HuH-7 (cell line): ENCODE measurements at regions not wholly inside any gene's neighbourhood (a gene's known extent, or its start where the extent isn't known, plus 50 kb on each side); places are given as distances from the start of the nearest gene placed in this dataset.
"Not testable (repeated sequence)": the region's sequence is repeated elsewhere in the genome, so short reads cannot be mapped to it uniquely, and the experiment has no call there.

ENCODE experiments used
- DNase-seq: peaks from one replicate; pipeline ENCODE4 v3.0.0; 2011; ENCODE audit warnings: low spot score

DNA sequence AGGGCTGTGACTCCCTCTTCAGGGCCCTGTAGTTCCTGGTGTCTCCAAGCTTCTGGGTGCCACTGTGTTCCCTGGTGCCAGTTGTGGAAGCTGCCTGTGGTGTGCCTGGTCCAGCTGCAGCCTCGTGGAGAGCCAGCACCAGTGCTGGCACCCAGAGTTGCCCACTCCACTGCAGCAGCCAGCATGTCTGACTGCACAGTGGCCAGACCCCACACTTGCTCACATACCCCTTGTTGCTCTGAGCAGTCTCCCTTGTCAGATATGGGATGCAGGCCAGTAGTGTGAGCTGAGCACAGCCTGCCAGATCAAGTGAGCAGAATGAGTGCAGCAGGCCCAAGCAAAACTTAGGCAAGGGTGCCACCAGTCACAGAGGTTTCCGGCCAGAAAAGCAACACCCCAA lies 108.6 kb downstream of the ZMAT1 start:
- no peak for DNase-seq

GRCh38 chrX:101817739-101818138 lies 114.1 kb downstream of the ZMAT1 start:
- DNase-seq: not testable (repeated sequence)

DNA sequence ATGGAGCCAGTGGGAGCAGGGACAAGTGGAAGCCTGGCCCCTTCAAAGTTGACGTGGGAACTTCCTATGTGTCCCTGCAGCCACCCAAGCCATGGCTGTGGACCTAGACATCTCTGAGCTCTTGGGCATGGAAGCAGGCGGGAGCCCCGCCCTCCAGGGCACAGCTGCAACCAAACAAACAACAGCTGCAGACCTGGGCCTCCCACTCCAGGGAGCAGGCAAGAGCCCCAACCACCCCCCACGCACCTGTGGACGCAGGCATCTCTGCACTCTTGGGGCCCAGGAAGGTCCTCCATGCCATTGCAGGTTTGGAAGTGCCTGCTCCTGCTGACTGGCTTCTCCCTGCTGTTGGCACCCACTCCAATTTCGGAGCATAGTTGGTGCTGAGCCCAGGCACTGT lies 118.6 kb downstream of the ZMAT1 start:
- no peak for DNase-seq

GRCh38 chrX:101803451-101803850 lies 128.4 kb downstream of the ZMAT1 start:
- DNase-seq: no peak

DNA sequence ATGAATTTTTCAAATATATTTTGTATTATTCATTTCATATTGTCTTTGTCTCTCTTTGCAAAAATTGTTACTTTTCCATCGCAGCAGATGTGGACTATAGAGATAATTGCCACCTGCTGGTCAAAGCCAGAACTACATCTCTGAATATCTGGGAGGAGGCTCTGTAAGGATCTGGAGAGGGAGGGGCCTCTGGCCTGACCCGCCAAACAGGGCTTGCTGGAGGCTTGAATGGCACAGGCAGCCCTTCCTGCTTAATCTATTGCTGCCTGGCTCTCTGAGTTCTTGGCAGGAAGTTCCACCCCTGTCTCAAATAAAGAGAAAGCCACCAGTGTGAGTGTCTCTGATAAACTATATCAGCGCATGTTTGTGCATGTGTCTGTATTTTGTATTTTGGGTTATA lies 132.4 kb downstream of the ZMAT1 start:
- peak; percentile 36 for DNase-seq

DNA sequence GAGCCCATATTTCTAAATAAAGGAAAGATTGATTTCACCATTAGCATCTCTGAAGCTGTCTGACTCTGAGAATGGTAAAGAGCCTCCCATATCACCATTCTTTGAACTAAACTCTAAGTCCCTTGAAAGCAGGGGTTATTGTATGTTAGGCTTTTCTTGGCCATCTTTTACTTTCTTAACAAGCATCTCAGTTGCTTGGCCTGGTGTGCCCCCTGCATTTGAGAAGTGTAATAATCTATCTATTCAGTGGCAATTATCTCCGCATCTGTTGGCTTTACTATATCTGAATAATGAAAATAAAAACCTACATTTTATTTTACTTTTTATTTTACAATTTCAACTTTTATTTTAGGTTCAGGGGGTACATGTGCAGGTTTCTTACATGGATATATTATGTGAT lies 128.3 kb upstream of the ARMCX2 start:
- DNase-seq: no peak

- no peak for DNase-seq
Measured at GRCh38 chrX:101785142-101785541, 125.5 kb upstream of the ARMCX2 start.

- DNase-seq: not testable (repeated sequence)
Measured at GRCh38 chrX:101780421-101780820, 120.8 kb upstream of the ARMCX2 start.

DNA sequence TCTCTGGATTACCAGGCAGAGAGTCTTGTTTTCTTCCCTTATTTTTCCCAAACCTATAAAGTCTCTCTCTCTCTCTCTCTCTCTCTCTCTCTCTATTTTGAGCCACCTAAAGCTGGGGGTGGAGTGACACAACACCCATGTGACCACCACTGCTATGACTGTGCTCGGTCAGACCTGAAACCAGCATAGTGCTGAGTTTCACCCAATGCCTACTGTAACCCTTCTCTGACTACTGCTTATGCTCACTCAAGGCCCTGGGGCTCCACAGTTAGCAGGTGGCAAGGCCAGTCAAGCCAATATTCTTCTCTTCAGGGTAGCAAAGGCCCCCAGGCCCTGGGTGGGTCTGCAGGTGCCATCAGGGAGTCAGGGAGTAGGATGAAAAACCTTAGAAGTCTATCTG lies 114.7 kb upstream of the ARMCX2 start:
- DNase-seq: no peak

DNA sequence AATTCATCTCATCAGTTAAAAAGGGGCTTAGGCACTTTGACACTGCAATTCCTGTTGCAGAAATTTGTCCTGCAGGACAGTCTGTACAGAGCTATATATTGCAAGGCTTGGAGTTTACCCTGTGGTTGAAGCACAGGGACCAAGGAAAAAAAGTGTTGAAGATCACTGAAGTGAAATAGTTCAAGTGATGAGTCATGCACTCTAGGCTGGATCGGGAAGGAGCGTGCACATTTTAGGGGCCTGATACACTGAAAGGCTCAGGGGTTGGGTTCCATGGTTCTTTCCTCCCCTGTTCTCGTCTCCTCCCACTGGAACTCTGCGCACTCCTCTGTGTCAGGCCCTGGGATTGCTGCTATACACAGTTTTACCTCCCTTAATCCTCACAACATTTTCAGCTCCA lies 104.9 kb upstream of the ARMCX2 start:
- DNase-seq: no peak

GRCh38 chrX:101759000-101759399 lies 99.3 kb upstream of the ARMCX2 start:
- DNase-seq: peak; percentile 3

GRCh38 chrX:101750744-101751143 lies 91.1 kb upstream of the ARMCX2 start:
- no peak for DNase-seq

DNA sequence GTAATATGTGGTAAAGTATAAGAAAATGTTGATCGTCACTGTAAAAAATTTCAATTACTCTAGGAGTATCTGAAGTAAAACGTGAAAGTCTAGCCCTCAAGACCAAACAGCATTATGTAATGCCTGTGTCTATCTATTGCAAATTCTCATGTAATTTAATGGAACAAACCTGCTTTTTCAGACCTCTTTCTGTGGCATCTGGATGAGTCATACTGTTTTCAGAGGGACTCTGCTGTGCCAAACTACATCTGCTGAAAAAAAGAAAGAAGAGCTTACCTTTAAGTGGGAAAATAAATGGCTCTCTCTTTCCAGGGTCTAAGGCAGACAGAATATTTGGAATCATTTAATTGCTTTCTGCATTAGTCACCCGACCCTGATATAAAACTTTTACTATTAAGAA lies 89.8 kb upstream of the ARMCX2 start:
- DNase-seq: no peak

- DNase-seq: no peak
Measured at GRCh38 chrX:101745046-101745445, 85.4 kb upstream of the ARMCX2 start.

GRCh38 chrX:101744085-101744484 lies 84.4 kb upstream of the ARMCX2 start:
- no peak for DNase-seq

- no peak for DNase-seq
Measured at GRCh38 chrX:101740642-101741041, 81.0 kb upstream of the ARMCX2 start.

DNA sequence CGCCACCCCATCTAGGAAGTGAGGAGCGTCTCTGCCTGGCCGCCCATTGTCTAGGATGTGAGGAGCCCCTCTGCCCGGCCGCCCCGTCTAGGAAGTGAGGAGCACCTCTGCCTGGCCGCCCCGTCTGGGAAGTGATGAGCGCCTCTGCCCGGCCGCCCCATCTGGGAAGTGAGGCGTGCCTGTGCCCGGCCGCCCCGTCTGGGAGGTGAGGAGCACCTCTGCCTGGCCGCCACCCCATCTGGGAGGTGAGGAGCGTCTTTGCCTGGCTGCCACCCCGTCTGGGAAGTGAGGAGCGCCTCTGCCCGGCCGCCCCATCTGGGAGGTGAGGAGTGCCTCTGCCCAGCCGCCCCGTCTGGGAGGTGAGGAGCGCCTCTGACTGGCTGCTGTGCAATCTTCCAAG lies 79.2 kb upstream of the ARMCX2 start:
- DNase-seq: not testable (repeated sequence)

DNA sequence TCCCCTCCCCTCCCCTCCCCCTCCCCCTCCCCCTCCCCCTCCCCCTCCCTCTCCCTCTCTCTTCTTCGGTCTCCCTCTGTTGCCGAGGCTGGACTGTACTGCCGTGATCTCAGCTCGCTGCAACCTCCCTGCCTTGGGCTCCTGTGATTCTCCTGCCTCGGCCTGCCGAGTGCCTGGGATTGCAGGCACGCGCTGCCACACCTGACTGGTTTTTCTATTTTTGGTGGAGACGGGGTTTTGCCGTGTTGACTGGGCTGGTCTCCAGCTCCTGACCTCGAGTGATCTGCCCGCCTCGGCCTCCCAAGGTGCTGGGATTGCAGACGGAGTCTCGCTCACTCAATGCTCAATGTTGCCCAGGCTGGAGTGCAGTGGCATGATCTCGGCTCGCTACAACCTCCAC lies 78.8 kb upstream of the ARMCX2 start:
- DNase-seq: not testable (repeated sequence)

- DNase-seq: no peak
Measured at GRCh38 chrX:101736651-101737050, 77.0 kb upstream of the ARMCX2 start.

DNA sequence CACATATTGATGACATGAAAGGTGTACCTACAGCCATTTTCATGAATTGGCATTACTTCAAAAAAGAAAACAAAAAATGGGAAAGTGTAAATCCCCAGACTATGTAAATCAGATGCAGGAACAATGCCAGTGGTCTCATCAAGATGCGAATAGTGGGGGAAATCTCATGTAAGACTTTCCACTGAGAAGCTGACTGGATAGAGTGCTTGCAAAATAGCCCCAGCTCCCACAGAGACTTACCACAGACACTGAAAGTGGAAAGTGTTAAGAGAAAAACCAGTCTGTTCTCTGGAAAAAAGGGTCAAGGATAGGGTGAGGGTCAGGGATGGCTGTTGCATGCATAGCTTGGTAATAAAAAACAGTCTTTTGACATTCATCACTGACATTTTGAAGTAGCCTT lies 73.2 kb upstream of the ARMCX2 start:
- no peak for DNase-seq

DNA sequence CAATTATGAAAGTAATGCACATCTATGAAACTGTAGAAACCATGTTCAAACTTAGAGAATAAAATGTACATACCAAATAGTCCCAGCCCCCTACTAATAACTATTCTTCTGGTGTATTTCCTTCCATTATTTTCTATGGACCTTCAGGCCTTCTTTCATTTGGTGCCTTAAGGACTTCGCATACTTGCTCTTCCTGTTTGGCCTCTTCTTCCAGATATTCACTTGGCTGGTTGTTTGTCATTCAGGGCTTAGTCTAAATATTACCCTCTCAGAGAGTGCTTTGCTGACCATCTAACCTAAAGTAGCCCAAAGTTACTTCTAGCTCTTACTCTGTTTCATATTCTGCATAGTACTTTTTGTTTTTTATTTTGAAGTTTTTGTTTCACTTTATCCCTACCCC lies 70.3 kb upstream of the ARMCX2 start:
- no peak for DNase-seq
